Neutrophil (primary cell): ENCODE measurements at regions not wholly inside any gene's neighbourhood (a gene's known extent, or its start where the extent isn't known, plus 50 kb on each side); places are given as distances from the start of the nearest gene placed in this dataset.

ENCODE experiments used
- H3K27ac ChIP-seq: fragments of 200-600 bp; sonication (generic); 2 replicates; pipeline ENCODE4 v1.5.1; 2016; ENCODE audit warnings: mild to moderate bottlenecking, moderate library complexity
- H3K27me3 ChIP-seq: fragments of 200-600 bp; sonication (generic); 2 replicates; pipeline ENCODE4 v1.6.0; 2016; ENCODE audit warnings: mild to moderate bottlenecking
- H3K36me3 ChIP-seq: fragments of 200-600 bp; sonication (generic); 2 replicates; pipeline ENCODE4 v1.5.1; 2017
- H3K4me1 ChIP-seq, 2 experiments: fragments of 200-600 bp in 1 of 2; sonication (generic) in 1 of 2; 1 replicate in 1 of 2; 2 replicates in 1 of 2; pipeline versions ENCODE4 v1.5.1 to v1.6.1; 2013 to 2016; ENCODE audit warnings: low read depth in 1 of 2, low read length in 1 of 2, mild to moderate bottlenecking in 1 of 2, moderate library complexity in 1 of 2; ENCODE audit not compliant: control insufficient read depth in 1 of 2, insufficient read depth in 1 of 2
- H3K4me3 ChIP-seq, 2 experiments: fragments of 200-600 bp in 1 of 2; sonication (generic) in 1 of 2; 1 replicate in 1 of 2; 2 replicates in 1 of 2; pipeline ENCODE4 v1.5.1; 2013 to 2016; ENCODE audit warnings: low read depth in 1 of 2, low read length in 1 of 2, mild to moderate bottlenecking in 1 of 2, moderate library complexity in 1 of 2
- H3K9me3 ChIP-seq: fragments of 200-600 bp; sonication (generic); 2 replicates; pipeline ENCODE4 v1.5.1; 2016
- CTCF ChIP-seq: fragments of 200-600 bp; sonication (generic); IDR thresholded peaks from 2 replicates; pipeline ENCODE4 v1.5.1; 2016; ENCODE audit warnings: antibody characterized with exemption

DNA sequence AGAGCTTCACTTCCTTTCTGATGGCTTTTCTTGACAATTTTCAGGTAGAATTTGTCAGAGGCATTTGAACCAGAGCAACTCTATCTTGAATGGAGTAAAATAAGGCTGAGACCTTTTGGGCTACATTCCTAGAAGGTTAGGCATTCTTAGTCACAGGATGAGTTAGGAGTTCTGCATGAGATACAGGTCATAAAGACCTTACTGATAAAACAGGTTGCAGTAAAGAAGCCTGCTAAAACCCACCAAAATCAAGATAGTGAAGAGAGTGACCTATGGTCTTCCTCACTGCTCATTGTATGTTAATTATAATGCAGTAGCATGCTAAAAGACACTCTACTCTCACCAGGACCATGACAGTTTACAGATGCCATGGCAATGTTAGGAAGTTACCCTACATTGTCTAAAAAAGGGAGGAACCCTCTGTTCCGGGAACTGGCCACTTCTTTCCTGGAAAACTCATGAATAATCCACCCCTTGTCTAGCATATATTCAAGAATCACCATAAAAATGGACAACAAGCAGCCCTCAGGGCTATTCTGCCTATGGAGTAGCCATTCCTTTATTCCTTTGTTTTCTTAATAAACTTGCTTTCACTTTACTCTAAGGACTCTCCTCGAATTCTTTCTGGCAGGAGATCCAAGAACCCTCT, 1519.7 kb upstream of the TENM4 start:
- Histone ChIP-seq H3K27me3 (no peaks in the 10 kb centered on the region), H3K27ac (no peak overlapping the region), H3K4me1 (no peaks in the 10 kb centered on the region), H3K9me3 (no peaks in the 10 kb centered on the region), H3K4me3 (no peak overlapping the region), H3K36me3 (no peaks in the 10 kb centered on the region)
- TF ChIP-seq CTCF: no peak

DNA sequence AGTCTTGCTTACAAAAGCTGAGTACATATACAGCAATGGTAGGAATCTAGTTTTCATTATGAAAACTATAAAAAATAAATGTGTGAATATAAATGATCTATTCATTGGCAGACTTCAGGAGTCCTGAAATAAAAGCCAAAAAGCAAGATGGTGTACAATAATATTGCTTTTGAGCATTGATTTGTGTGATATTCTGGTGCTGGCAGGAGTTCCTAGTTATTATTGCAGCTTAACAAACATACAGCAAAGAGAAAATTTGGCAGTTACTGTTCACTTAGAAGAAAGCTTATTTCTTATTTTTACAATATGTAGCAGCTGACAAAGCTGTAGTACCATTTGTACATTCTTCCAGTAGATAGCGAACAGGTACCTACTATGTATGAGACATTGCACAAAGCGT, 1518.9 kb upstream of the TENM4 start:
- no peaks in the 10 kb centered on the region for H3K36me3 ChIP-seq

GRCh38 chr11:80958987-80959386, 1518.2 kb upstream of the TENM4 start:
- no peak overlapping the region for H3K27ac ChIP-seq
- no peak overlapping the region for H3K4me3 ChIP-seq
- TF ChIP-seq CTCF: no peak
- no peaks in the 10 kb centered on the region for H3K27me3 ChIP-seq
- no peaks in the 10 kb centered on the region for H3K9me3 ChIP-seq
- no peaks in the 10 kb centered on the region for H3K4me1 ChIP-seq
- no peaks in the 10 kb centered on the region for H3K36me3 ChIP-seq

More for the DNA sequence above, 1518.9 kb upstream of the TENM4 start:
- Histone ChIP-seq H3K27me3 (no peaks in the 10 kb centered on the region), H3K4me3 (no peak overlapping the region), H3K4me1 (no peaks in the 10 kb centered on the region), H3K9me3 (no peaks in the 10 kb centered on the region), H3K27ac (no peak overlapping the region)
- no peak for TF ChIP-seq CTCF

- H3K27ac ChIP-seq: no peak overlapping the region
- H3K27me3 ChIP-seq: no peaks in the 10 kb centered on the region
- H3K4me3 ChIP-seq: no peak overlapping the region
- H3K4me1 ChIP-seq: no peaks in the 10 kb centered on the region
- H3K36me3 ChIP-seq: no peaks in the 10 kb centered on the region
- H3K9me3 ChIP-seq: no peaks in the 10 kb centered on the region
- no peak for TF ChIP-seq CTCF
Observed at GRCh38 chr11:80958361-80958760, 1517.5 kb upstream of the TENM4 start.

GRCh38 chr11:80955588-80955987, 1514.8 kb upstream of the TENM4 start:
- Histone ChIP-seq H3K9me3 (no peaks in the 10 kb centered on the region), H3K4me1 (no peaks in the 10 kb centered on the region), H3K27ac (no peak overlapping the region), H3K4me3 (no peak overlapping the region), H3K27me3 (no peaks in the 10 kb centered on the region), H3K36me3 (no peaks in the 10 kb centered on the region)
- TF ChIP-seq CTCF: no peak
